ENCODE measurements at regions not wholly inside any gene's neighbourhood (a gene's known extent, or its start where the extent isn't known, plus 50 kb on each side); places are given as distances from the start of the nearest gene placed in this dataset.

- DNase-seq = no peak
Observed at GRCh38 chr2:9135822-9136558, 70.6 kb upstream of the ASAP2 start.

DNA sequence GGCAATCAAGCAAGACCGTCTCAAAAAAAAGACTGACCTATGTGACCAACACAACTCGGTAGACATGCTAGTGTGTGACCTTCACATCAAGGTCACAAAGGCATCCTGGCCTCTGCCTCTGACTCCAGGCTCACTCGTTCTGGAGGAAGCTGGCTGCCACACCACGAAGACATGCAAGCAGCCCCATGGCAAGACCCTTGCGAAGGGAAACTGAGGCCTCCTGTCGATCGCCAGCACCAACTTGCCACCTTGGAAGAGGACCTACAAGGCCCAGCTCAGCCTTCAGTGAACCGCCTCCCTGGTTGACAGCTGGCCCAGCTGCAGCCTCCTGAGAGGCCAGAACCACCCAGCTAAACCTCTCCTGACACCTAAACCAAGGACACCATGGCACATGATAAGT is 79.3 kb upstream of the ASAP2 start:
- DNase-seq = no peak

- DNase-seq = no peak
Observed at GRCh38 chr2:9126540-9126939, 80.1 kb upstream of the ASAP2 start.

GRCh38 chr2:9124231-9124741 is 82.3 kb upstream of the ASAP2 start:
- no peak for DNase-seq

DNA sequence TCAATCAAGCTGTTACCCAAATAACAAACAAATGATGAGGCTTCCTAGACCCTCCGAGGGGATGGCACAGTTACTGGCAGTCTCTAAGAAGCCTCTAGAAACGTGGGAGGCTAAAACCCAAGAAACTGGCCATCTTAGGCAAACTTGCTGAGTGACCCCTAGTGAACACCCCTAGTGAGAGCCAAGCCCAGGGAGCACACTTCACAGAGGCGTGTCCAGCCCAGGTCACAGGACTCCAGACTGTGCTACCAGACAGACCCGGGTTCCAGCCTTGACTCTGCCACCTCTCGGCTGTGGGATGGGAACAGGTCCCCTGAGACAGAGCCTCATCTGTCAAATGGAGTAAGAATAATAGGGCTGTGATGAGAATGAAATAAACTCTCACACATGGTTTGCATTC is 83.5 kb upstream of the ASAP2 start:
- DNase-seq = no peak

DNA sequence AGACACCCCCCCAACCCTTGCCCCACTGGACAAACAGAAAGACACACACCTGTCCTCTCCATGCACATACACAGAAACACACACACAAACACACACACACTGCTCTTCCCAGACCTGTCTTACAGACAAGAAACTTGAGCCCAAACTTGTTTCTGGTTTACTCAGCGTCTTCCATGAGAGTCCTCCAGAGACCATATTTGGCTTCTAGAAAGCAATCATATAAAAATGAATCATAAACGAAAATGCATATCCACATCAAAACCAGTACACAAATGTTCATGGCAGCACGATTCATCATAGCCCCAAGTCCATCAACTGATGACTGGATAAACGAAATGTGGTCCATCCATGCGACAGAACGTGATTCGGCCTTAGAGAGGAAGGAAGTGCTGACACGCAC is 84.2 kb upstream of the ASAP2 start:
- no peak for DNase-seq

GRCh38 chr2:9118383-9118960 is 88.1 kb upstream of the ASAP2 start:
- no peak for DNase-seq

GRCh38 chr2:9115229-9115628 is 91.4 kb upstream of the ASAP2 start:
- peak; percentile 35 to 58 for DNase-seq

GRCh38 chr2:9114458-9114857 is 92.2 kb upstream of the ASAP2 start:
- DNase-seq = no peak

GRCh38 chr2:9113916-9114315 is 92.7 kb upstream of the ASAP2 start:
- DNase-seq = no peak

GRCh38 chr2:9113262-9113661 is 93.3 kb upstream of the ASAP2 start:
- DNase-seq = no peak

GRCh38 chr2:9112079-9112721 is 94.4 kb upstream of the ASAP2 start:
- DNase-seq = no peak

DNA sequence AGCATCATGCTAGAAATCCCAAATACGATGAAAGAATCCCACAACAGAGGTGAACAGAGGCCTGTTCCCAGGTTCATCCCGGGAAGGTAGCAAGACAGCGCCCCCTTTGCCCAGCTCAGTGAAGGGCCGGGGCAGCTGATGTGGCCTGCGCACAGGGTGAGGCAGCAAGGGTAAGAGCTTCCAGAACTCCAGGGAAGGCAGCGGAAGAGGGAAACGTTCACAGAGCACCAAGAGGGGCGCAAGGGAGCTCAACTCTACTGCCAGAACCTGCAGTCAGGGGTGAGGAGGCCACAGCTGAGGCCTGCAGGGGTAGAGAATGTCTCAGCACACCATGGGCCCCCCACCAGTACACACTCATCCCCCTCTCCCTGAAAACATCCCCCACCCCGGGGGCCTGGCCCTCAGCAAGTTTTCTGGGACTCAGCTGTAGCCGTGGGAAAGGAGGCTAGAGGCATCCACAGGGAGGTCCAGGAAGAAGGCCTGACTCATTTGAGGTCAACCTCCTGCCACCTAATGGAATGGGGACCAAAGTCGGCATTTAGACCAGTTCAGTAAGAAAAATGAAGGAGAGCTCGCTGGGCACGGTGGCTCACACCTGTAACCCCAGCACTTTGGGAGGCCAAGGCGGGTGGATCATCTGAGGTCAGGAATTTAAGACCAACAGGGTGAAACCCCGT is 95.6 kb upstream of the ASAP2 start:
- no peak for DNase-seq

DNA sequence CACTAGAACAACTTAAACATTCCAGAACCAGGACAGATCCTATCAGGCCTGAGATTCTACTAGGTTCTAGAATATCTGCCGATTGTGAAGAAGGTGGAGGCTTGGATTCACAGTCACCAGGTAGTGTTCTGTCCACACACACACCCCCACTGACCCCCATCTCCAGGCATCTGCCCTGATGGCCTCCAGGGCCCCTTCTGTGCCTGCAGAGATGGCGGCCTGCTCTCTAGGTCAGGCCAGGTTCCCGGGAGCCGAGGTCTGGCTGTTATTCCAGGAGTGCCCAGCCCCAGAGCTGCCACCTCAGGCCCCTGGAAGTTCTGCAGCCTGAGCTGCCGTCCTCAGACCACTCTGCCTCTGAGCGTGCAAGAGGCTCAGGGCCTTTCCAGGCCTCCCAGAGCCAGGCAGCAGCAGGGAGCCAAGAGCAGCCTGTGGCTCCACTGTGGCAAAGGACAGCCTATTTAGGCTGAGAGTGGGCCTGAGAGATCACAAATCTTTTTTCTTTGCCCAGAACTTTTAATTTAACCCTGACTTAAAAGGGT is 96.2 kb upstream of the ASAP2 start:
- no peak for DNase-seq

DNA sequence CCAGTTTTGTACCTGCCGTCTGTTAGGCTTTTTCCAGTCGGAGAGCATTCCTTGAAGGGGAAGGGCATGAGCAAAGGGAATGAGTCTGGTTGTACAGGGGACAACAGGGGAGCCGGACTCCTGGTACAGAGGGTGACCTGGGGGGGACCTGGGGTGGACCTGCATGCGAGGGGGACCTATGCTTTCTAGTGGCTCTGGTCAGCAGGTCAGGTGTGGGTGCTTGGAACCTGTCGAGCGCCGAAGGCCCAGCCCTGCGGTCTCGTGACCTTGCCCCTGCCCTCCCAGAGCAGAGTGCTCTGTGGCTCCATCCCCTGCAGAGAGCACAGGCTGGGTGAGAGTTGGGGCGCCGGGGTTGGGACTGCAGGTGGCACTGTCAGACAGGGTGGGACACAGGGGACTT is 96.7 kb upstream of the ASAP2 start:
- DNase-seq = no peak

- DNase-seq = no peak
Observed at GRCh38 chr2:9108210-9108967, 98.2 kb upstream of the ASAP2 start.

DNA sequence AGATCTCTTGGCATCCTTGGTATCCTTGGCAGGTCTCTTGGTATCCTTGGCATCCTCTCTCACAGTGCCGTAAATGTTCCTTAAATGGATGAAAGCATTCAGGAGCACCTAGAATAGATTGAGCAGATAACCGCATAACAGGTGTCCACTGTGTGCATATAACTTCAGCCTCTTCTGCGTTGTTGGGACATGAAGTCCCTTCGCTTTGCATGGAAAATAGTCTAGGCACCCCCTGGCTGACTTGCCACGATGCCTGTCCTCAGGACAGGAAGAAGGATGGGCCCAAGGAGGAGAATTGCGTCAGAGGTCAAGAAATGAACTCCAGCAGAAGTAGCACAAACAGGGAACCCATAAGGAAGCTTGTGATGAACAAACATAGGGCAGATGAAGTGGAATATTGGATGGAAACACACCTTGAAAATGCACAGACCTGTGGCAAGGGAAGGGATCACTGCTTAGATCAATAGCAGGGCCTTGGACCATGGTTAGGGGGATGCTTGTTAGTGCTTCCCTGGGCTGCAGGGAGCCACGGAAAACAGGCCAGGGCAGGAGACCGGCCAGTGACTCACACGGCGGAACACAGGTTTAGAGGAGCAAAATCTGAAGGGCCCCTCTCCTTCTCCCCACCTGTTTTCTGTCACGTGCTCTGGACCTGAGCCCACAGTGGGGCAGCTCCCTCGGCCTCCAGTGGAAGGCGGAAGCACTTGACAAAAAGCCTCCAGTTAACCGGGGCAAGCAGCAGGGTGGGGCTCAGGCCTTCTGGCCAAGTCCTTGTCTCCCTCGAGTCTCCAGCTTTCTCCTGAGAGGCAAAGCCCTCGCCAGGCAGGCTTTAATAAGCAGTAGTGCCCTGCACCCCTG is 99.2 kb upstream of the ASAP2 start:
- DNase-seq = peak in 1 of 2 donors; percentile 2

DNA sequence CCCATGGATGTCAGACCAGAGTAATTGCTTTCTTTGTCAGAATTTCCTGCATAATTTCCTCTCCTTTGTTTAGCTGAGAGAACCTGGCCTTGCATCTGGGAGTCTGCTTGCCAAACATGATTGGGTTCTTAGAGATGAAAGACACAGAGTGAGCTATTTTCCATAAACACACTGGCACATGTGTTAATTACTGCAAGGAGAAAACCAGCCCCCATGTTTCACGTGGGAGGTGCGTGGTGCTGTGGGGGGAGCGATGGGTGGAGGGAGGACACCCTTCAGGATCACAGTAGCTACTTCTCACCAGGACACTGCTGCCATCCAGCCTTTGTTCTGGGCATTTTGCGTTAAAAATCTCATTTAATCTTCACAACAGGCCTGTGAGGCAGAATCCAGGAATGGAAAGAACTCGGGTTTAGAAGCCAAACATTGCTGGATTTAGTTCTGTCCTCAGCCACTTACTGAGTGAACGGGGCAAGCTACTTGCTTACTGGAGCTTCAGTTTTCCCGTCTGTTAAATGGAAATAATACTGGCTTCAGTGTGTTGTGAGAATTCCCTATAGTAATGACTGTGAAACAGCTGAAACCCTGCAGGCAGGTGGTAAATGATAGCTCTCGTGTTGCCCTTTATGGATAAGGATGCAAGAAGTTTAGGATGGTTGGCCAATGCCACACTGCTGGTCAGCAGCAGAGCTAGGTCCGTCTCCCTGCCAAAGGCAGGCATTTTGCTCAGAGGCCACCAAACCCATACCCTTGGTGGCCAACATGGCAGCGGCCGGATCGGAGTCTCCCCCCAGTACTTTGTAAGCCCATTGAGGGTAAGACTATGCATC is 100.1 kb upstream of the ASAP2 start:
- DNase-seq = no peak

DNA sequence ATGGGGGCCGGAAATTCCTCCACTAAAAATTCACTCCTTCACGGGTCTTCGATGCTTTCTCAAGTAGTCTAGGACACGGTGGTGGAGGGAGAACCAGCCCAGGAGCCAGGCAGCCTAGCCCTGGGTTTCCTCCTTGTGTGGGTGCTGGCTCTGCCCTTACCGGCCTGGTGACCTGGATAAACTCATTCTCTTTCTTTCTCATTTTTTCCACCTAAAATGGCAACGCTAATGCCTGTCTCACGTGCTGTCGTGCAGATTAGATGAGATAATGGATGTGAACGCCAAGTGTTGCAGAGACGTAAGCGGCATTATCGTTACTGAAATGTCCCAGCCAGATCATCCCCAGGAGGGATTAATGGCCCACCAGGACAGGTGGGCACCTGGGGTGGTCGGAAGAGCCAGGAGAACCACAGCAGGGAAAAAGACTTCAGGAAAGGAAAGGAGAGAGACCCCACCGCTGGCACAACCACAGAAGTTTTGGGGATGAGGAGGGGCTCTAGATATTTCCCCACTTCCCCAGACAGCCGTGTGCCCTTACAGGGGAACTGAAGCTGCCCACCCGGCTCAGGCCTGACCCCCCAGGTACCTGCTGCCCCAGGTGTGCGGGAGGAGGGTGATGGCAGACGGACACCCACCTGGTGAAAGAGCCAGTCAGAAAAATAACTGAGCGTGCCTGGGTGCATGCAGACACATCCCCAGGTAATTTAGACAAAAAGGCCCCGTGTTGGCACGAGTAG is 100.8 kb upstream of the ASAP2 start:
- no peak for DNase-seq

Data from inflammatory macrophage treated with lipopolysaccharide for 1 hour (primary cell).